HG03025 (cell line): ENCODE measurements at regions not wholly inside any gene's neighbourhood (a gene's known extent, or its start where the extent isn't known, plus 50 kb on each side); places are given as distances from the start of the nearest gene placed in this dataset.
"Not testable (repeated sequence)": the region's sequence is repeated elsewhere in the genome, so short reads cannot be mapped to it uniquely, and the experiment has no call there.

ENCODE experiments used
- ATAC-seq: cut with Tn5 transposase; IDR thresholded peaks from one replicate; pipeline ENCODE4 v1.9.1; 2021; ENCODE audit warnings: mild to moderate bottlenecking, moderate library complexity; ENCODE audit not compliant: unreplicated experiment, low FRiP score

DNA sequence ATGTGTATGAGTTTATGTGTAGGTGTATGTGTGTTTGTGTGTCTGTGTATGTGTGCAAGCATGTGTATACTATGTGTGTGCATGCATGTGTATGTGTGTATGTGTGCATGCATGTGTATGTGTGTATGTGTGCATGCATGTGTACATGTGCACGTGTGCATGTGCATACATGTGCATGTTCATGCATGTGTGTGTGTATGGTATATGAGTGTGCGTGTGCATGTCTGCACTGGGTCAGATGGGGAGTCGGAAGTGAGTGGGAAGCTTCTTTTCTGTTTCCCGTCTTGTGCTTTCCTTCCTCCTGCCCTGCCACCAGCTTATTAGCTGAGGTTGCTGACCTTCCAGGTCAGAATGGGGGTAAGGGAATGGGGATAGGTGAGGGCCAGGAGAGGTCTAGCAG is 174.7 kb downstream of the MAP2K4 start:
- no peak for ATAC-seq

DNA sequence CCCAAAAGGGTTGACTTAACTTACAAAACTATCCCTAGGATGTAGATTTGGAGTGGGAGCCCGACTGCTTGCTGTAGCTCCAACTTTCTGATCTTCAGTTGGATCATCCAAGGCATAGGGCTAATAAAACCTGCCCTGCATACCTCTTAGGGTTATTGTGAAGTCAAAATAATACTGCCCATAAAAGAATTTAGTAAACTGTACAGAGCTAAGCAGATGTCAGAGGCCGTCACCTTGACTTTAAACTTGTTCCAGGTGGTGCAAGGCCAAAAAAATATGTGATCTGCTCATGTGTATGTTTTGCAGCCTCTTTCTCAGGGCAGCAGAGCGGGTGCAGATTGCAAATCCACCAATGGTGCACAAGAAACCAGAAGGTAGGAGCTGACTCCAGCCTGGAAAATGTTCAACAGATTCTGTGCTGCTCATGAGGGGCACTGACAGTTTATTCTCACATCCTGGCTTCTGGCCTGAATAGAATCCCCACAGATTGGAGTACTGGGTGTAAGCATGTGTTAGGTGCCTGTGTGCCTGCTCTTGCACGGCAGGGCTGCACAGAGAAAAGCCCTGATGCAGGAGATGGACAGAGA is 180.7 kb downstream of the MAP2K4 start:
- ATAC-seq, result no peak

DNA sequence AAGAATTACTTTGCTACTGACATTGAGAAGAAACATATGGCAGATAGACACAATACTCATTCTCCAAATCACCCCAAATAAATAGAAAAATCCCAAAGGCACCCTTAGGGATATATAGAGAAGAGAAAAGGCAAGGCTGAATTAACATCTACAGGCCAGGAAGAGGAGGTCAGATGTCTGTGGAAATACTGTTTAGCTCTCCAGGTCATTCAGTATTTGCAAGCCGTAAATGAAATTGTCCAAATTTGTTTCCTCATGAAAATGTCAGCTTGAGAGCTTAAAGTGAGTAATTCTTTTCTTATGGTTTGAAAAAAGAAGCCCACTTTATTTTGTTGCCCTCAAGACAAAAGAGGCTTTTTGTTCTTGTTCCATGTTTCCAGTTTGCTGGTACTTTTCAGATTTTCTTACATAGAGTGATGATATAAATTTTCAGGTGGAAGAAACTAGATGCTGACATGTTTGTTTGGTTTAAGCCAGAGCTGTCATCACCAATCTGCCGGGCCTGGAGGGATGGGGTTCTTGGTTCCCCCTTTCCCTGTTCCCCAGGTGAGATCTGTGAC is 189.0 kb downstream of the MAP2K4 start:
- no peak for ATAC-seq

DNA sequence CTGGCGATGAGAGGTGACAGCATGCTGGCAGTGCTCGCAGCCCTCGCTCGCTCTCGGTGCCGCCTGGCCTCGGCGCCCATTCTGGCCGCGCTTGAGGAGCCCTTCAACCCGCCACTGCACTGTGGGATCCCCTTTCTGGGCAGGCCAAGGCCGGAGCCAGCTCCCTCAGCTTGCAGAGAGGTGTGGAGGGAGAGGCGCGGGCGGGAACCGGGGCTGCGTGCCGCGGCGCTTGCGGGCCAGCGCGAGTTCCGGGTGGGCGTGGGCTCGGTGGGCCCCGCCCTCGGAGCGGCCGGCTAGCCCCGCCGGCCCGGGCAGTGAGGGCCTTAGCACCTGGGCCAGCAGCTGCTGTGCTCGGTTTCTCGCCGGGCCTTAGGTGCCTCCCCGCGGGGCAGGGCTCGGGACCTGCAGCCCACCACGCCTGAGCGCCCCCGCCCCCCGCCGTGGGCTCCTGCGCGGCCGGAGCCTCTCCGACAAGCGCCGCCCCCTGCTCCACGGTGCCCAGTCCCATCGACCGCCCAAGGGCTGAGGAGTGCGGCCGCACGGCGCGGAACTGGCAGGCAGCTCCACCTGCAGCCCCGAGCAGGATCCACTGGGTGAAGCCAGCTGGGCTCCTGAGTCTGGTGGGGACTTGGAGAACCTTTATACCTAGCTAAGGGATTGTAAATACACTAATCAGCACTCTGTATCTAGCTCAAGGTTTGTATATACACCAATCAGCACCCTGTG is 200.2 kb downstream of the MAP2K4 start:
- ATAC-seq, result not testable (repeated sequence)

DNA sequence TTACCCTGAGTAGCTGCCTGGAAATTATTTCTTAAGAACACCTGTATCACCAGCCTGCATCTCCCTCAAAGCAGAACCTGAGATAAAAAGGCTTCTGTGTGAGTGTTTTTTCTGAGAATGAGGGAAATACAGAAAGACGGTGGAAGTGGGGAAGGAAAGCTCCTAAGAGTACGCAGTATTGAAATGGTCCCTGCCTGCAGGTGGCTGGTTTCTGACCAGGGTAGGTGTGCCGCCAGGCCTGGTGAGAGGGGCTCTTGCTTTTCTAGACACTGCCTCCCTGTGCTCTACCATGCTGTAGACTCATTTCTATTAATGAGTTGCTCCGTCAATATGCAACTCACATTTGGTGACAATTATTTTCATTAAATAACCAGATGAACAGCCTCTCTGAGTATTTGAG is 201.7 kb downstream of the MAP2K4 start:
- ATAC-seq, result no peak

DNA sequence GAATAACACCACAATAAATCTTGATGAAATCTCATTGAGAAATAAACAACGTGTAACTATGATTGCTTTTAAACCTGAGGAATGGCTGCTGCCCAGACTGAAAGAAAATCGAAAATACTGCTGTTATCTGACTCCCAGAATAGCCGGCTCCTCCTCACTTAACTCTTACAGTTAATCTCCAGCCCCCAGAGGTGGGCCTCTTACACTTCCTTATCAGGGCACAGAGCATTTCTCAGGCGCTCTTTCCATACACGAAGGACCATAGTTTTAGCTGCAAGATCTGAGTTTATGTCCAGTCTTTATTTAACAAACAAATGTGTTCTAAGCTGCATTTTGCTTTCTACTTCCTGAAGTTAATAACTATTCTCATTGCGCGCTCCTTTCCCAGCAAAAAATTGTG is 206.9 kb downstream of the MAP2K4 start:
- ATAC-seq, result no peak

DNA sequence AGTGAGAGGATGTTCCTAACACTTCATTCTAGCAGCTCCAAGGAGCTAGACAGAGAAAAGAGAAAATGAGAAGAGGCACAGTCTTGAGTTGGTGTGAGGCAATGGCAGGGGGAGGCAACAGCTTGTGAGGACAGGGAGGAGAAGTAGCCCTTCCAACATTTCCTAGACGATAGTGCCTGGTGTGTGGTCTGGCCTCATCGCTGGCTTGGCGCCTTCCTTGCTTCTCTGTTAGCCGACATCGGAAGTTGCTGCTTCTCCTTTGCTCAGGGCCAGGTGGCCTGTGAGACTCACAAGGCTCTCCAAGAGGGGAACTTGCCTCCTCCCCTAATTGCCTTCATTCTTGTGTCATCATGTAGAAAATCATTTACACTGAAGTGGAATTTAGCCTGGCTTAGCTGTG is 208.7 kb downstream of the MAP2K4 start:
- ATAC-seq, result no peak

DNA sequence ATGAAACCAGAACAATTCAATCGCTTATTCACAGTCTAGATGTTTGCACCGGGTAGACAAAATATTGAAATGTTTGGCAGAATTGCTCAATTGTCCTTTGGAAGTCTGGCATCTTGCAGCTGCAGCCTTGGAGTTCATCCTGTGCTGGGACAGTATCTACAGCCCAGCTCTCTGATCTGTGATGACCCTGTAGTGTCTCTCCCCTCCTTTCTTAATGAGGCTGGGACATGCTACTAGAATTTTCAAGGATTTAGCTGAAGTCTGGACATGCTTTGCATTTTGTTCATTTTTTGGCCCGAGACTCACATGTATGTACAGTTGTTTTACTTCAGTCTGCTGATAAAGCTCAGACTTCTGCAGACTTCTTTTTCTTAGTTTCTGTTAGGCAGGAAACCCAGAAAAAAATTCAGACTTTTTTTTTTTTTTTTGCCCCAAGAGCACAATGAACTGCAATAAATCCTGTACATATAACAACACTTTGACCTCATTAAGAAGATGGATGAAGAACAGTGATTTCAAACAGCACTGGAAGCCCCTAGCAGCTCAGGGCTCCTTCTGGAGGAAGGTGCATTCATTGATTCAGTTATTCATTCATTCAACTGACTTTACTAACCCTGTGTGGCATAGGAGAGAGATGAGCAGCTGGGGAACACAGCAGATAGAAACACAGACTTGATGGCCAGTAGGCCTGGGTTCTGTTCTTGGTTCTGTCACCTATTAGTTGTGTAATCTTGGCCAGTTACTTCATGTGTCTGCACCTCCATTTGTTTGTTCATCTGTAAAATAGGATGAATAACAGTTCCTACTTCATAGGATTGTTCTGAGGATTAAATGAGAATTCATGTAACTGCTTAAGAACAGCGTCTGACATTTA is 210.0 kb downstream of the MAP2K4 start:
- no peak for ATAC-seq

DNA sequence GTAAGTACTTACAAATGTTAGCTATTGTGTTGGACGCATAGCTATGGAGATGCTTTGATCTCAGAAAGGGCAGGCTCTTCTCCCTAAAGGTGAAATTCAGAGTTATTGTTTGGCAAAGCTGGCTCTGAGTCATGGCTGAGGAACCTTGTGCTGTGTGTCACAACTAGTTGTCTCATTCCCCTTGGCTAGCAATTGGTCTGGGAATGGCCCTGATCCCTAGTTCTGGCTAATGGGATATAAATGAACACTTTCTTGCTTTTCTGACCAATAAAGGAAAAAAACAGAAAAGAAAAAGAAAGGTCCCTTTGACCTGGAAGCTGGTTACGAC is 210.6 kb downstream of the MAP2K4 start:
- no peak for ATAC-seq

DNA sequence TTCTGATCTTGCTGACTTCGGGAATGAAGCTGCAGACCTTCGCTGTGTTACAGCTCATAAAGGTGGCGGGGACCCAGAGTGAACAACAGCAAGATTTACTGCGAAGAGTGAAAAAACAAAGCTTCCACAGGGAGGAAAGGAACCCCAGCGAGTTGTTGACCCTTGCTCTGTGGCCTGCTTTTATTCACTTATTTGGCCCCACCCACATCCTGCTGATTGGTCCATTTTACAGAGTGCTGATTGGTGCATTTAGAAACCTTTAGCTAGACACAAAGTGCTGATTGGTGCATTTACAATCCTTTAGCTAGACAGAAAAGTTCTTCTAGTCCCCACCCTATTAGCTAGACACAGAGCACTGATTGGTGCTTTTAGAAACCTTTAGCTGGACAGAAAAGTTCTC is 218.3 kb downstream of the MAP2K4 start:
- ATAC-seq, result not testable (repeated sequence)

DNA sequence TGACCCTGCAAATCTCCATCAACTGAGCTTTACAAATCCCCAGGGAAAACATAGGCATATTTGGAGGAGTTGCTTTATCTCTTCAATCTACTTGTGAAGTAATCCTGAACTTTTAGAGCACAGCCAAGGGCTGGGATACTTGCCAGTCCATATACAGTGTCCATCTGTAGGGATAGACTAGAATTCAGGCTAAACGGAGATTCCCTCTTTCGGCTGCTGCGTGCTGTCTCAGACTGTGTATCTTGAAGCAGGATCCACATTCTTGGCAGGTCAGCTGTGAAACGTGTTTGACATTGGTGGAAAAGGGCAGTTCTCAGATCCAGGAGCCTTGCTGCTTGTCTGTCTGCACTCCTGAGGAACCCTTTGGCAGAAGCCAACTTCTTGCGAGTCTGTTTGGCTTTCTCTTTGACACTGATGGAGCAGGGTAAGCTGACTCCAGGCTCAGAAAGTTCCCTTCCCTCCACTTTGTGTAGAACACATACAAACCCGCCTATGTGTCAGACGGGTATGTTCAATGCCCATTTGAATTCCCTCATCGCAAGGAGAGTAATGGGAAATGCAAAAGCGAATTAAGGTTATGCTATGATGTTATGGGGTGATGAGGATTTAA is 221.8 kb downstream of the MAP2K4 start:
- ATAC-seq, result no peak

DNA sequence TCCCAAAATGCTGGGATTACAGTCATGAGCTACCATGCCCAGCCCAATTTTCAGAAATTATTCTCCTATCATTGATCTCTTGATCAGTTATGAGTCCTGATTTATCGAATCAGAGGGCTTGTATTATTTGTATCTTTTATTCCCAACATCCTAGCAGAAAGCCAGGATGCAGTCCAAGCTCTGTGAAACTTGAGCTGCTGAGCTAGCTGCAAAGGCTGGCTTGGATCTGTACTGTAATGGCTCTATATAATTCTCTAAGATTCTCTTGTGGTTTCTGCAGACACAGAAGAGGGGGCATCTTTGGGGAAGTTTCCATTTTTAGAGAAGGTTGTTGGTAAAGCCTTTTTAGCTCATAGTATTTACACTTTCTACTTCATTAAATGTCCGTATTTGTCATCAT is 227.1 kb downstream of the MAP2K4 start:
- no peak for ATAC-seq

DNA sequence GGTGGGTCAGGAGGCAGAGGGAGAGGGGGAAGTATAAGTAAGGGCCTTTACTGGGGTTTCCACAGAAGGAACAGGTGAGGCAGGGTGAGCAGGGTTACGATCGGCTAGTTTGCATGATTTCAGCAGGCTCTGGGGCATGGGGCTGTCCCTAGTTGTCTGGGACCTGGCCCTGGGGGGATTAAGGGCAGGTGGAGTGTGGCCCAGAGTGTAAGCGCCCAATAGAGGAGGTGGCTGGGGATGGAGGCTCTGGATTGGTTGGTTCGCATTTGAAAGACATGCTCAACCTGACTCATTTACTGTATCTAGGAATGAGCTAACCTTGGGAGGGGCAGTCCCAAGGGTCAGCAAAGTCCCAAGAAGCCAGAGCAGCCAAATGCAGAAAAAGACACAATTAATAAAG is 230.3 kb downstream of the MAP2K4 start:
- no peak for ATAC-seq

DNA sequence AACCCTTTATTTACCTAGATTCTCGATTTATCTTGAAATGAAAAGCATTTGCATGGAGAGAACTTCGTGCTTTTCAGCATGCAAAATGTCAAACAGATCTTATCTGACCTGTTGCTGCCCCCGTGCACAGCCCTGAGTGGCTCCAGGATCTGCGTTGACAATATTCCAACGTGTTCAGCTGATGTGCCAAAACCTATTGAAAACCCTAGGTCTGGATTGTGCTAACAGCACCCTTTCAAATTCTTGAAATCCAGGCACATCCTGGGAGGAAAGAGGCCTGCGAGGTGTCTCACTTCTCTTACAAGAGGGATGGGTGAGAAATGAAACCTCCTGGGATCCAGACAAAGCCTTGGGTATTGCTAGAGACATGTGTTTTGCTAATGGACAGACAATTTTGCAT is 231.8 kb downstream of the MAP2K4 start:
- no peak for ATAC-seq

DNA sequence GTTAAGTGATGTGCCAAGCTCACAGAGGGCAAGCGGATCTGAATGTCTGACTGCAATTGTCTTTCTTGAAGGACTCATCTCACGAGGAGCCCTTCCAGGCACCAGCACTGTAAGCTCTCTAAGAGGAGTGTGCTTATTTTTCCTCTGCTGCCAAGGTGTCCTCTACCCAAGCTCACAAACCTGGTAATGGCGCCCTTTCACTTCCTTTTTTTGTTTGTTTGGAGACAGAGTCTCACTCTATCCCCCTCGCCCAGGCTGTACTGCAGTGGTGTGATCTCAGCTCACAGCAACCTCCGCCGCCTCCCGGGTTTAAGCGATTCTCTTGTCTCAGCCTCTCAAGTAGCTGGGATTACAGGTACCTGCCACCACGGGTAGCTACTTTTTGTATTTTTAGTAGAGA is 233.8 kb downstream of the MAP2K4 start:
- ATAC-seq, result no peak

DNA sequence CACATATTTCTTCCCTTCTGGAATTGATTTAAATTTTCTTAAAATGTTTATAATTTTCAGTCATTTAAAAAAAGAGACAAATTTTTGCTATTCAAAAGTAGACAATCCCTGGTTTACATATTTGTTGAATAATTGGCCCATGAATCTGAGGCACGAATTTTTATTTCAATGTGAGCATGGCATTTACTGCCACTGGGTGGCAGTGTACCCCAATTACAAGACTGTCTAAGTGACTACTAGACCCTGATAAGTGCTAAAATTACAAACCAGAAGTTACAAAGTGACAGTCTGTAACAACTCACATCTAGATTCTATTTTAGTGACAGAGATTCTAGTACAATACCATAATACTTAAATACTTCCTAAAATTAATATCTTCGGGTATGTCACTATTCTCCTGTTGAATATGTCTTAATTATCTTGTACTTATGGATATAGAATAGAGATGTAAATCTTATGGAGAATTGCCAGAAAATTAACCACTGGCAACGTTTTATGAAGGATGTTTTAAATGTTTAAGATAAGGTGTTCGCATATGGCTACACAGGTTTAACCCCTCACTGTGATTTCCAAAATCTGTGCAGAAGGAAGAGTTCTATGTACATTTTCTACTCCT is 235.8 kb downstream of the MAP2K4 start:
- ATAC-seq, result no peak

DNA sequence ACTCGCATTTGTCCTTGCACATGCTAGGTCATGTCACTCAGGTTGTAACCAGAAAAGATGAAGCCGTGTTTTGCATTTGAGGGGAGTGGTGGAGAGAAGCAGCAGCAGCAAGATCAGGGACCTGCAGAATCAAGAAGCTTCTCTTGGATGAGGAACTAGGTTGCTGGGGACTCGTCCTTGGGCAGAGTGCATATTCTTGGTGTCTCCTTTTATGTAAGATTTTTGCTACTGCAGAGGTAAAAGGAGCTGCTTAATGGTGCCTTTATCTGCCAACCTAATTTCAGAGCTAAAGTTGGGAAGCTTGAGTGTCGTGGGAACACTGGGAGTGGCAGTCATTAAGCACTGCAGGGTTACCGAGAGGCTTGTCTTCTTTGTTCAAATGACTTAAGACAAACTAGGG is 236.5 kb downstream of the MAP2K4 start:
- ATAC-seq, result no peak

DNA sequence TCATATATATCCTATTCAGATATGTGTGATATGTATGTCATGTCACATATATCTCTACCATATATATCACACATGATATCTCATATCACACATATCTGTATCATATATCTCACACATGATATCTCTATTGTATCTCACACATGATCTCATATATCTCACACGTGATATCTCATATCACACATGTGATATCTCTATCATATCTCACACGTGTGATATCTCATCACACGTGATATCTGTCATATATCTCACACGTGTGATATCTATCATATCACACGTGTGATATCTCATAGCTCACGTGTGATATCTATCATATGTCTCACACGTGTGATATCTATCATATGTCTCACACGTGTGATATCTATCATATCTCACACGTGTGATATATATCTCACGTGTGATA is 240.7 kb downstream of the MAP2K4 start:
- no peak for ATAC-seq

DNA sequence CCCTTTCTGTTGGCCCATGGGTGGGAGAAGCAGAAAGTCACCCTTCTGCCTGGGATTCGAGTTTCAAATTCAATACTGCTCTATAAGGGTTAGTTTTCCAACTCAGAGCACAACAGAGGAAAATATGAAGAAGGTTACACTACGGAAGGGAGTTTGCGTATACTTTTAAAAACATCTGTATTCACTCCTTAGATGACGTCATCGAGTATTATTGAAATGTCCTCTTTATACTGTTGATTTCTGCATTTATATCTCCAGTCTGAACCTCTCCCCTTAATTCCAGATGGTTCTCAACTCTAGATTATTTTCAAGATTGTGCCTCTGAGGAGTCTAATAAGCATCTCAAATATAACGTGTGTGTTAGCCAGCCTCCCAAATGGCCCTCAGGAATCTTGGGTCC is 249.1 kb downstream of the MAP2K4 start:
- ATAC-seq, result no peak

DNA sequence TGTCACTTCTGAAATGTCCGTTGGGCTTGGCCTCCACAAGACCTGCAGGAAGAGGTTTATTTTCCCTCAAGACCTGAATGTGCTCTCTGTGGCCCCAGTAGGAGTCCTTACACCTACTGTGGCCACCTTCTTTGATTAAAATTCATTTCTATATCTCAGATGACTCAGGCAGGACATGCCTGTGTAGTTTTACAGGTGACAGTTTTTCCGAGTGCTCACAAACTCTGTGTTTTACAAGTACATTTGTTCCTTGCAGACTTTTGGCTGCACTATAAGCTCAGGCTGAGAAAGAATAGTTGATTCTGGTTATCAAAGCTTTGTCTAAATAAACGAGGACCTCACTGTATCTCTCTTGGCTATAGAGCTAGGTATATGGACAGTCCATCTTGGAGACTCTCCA is 257.1 kb downstream of the MAP2K4 start:
- ATAC-seq, result no peak

DNA sequence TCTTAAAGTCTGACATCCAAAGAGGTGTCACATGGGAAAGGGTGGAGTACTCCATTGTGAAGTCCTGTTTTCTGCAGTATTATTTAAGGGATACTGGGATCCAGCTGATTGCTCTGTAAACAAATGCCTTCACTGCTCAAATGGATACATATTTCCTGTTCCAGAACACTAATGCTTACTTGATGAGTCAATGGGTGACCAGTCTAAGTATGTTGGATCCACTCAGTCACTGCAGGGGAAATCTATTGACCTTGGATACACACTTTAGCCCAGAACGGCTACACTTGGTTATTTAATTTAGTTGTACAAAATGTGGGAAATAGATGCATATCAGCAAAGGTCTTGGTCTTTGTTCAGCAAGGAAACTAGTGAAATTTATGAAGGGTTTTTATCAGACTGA is 261.4 kb downstream of the MAP2K4 start:
- ATAC-seq, result no peak
